Naive B cell (primary cell): ENCODE measurements at regions not wholly inside any gene's neighbourhood (a gene's known extent, or its start where the extent isn't known, plus 50 kb on each side); places are given as distances from the start of the nearest gene placed in this dataset.

Source experiments
- ATAC-seq, 2 donors: fragments of 150-1000 bp; cut with Tn5 transposase; 2 replicates each; pipeline ENCODE4 v1.10.0; 2021; ENCODE audit warnings: low read depth in 2 of 2, mild to moderate bottlenecking in 2 of 2, moderate library complexity in 2 of 2
- DNase-seq: peaks from one replicate; pipeline ENCODE4 v3.0.0; 2022
- H3K27ac Mint-ChIP-seq, 6 donors: one replicate each; pipeline ENCODE4 v1.8.0; 2020 to 2022; ENCODE audit warnings: mild to moderate bottlenecking in 6 of 6, mixed read lengths in 6 of 6, moderate library complexity in 5 of 6, inconsistent platforms in 2 of 6
- H3K27me3 Mint-ChIP-seq, 3 donors: one replicate each; pipeline ENCODE4 v1.8.0; 2021 to 2022; ENCODE audit warnings: mixed read lengths in 3 of 3, mild to moderate bottlenecking in 1 of 3
- H3K36me3 Mint-ChIP-seq, 2 donors: one replicate each; pipeline ENCODE4 v1.8.0; 2020 to 2022; ENCODE audit warnings: mixed read lengths in 2 of 2, inconsistent platforms in 1 of 2, mild to moderate bottlenecking in 1 of 2
- H3K4me1 Mint-ChIP-seq, 3 donors: one replicate each; pipeline ENCODE4 v1.8.0; 2020 to 2022; ENCODE audit warnings: mixed read lengths in 3 of 3, inconsistent platforms in 1 of 3, mild to moderate bottlenecking in 1 of 3, moderate library complexity in 1 of 3
- H3K4me3 Mint-ChIP-seq, 8 donors: one replicate each; pipeline ENCODE4 v1.8.0; 2020 to 2022; ENCODE audit warnings: mild to moderate bottlenecking in 8 of 8, mixed read lengths in 8 of 8, moderate library complexity in 8 of 8, inconsistent platforms in 2 of 8
- H3K9me3 Mint-ChIP-seq, 7 donors: one replicate each; pipeline ENCODE4 v1.8.0; 2020 to 2022; ENCODE audit warnings: mixed read lengths in 7 of 7, mild to moderate bottlenecking in 5 of 7, inconsistent platforms in 2 of 7, moderate library complexity in 1 of 7

GRCh38 chr9:73023025-73023541 is 70.2 kb upstream of the ALDH1A1 start:
- Mint-ChIP-seq H3K9me3 (peaks cover 0 to 10% (median 4%) of the 10 kb centered on the region in 7 donors), H3K4me1 (peaks cover 16 to 33% (median 18%) of the 10 kb centered on the region in 3 donors), H3K4me3 (peak overlapping the region in 1 of 8 donors; percentile 37), H3K27ac (peak overlapping the region in 3 of 6 donors; percentile 8 to 38 (median 22)), H3K36me3 (no peaks in the 10 kb centered on the region), H3K27me3 (no peaks in the 10 kb centered on the region)
- ATAC-seq (no peak), DNase-seq (peak; percentile 28)

- ATAC-seq (no peak), DNase-seq (no peak)
- H3K9me3 Mint-ChIP-seq = peaks cover 0 to 17% (median 6%) of the 10 kb centered on the region in 7 donors
- no peak overlapping the region for H3K4me3 Mint-ChIP-seq
- no peaks in the 10 kb centered on the region for H3K36me3 Mint-ChIP-seq
- peaks cover 15 to 33% (median 16%) of the 10 kb centered on the region in 3 donors for H3K4me1 Mint-ChIP-seq
- H3K27me3 Mint-ChIP-seq = no peaks in the 10 kb centered on the region
- H3K27ac Mint-ChIP-seq = no peak overlapping the region
Observed at GRCh38 chr9:73022353-73022752, 69.5 kb upstream of the ALDH1A1 start.

- peaks cover 13 to 25% (median 16%) of the 10 kb centered on the region in 3 donors for H3K4me1 Mint-ChIP-seq
- H3K36me3 Mint-ChIP-seq = no peaks in the 10 kb centered on the region
- no peaks in the 10 kb centered on the region for H3K27me3 Mint-ChIP-seq
- no peak overlapping the region for H3K27ac Mint-ChIP-seq
- H3K9me3 Mint-ChIP-seq = peaks cover 0 to 17% (median 6%) of the 10 kb centered on the region in 7 donors
- no peak for ATAC-seq
- no peak overlapping the region for H3K4me3 Mint-ChIP-seq
- no peak for DNase-seq
Observed at GRCh38 chr9:73020877-73021276, 68.0 kb upstream of the ALDH1A1 start.

- Mint-ChIP-seq H3K36me3 (no peaks in the 10 kb centered on the region), H3K27me3 (peaks cover 0 to 5% (median 0%) of the 10 kb centered on the region in 3 donors)
- no peak for ATAC-seq
Observed at GRCh38 chr9:73014011-73014410, 61.2 kb upstream of the ALDH1A1 start.

GRCh38 chr9:73011956-73012355 is 59.1 kb upstream of the ALDH1A1 start:
- Mint-ChIP-seq H3K27me3 (peaks cover 4 to 18% (median 14%) of the 10 kb centered on the region in 3 donors), H3K4me3 (no peak overlapping the region), H3K4me1 (no peaks in the 10 kb centered on the region), H3K36me3 (no peaks in the 10 kb centered on the region), H3K27ac (no peak overlapping the region), H3K9me3 (no peaks in the 10 kb centered on the region)
- DNase-seq (no peak), ATAC-seq (no peak)

More at GRCh38 chr9:73014011-73014410, 61.2 kb upstream of the ALDH1A1 start:
- DNase-seq = no peak
- Mint-ChIP-seq H3K4me3 (no peak overlapping the region), H3K9me3 (peaks cover 0 to 16% (median 5%) of the 10 kb centered on the region in 7 donors), H3K27ac (no peak overlapping the region), H3K4me1 (no peaks in the 10 kb centered on the region)

- Mint-ChIP-seq H3K27me3 (peaks cover 8 to 20% (median 16%) of the 10 kb centered on the region in 3 donors), H3K4me3 (no peak overlapping the region), H3K9me3 (no peaks in the 10 kb centered on the region), H3K27ac (no peak overlapping the region), H3K4me1 (no peaks in the 10 kb centered on the region), H3K36me3 (no peaks in the 10 kb centered on the region)
- ATAC-seq = no peak
- no peak for DNase-seq
Observed at GRCh38 chr9:73011181-73011750, 58.4 kb upstream of the ALDH1A1 start.

- Mint-ChIP-seq H3K27me3 (peaks cover 14 to 24% (median 20%) of the 10 kb centered on the region in 3 donors), H3K4me3 (no peak overlapping the region)
- ATAC-seq = no peak
Observed at GRCh38 chr9:73009649-73010288, 56.9 kb upstream of the ALDH1A1 start.

GRCh38 chr9:73007966-73008672 is 55.3 kb upstream of the ALDH1A1 start:
- no peaks in the 10 kb centered on the region for H3K9me3 Mint-ChIP-seq
- DNase-seq (no peak), ATAC-seq (no peak)
- no peak overlapping the region for H3K4me3 Mint-ChIP-seq
- H3K36me3 Mint-ChIP-seq = no peaks in the 10 kb centered on the region
- H3K27me3 Mint-ChIP-seq = peaks cover 14 to 26% (median 24%) of the 10 kb centered on the region in 3 donors
- no peak overlapping the region for H3K27ac Mint-ChIP-seq
- no peaks in the 10 kb centered on the region for H3K4me1 Mint-ChIP-seq

More at GRCh38 chr9:73009649-73010288, 56.9 kb upstream of the ALDH1A1 start:
- H3K36me3 Mint-ChIP-seq = no peaks in the 10 kb centered on the region
- no peaks in the 10 kb centered on the region for H3K4me1 Mint-ChIP-seq
- no peak for DNase-seq
- no peaks in the 10 kb centered on the region for H3K9me3 Mint-ChIP-seq
- peak overlapping the region in 1 of 6 donors; percentile 43 for H3K27ac Mint-ChIP-seq

- Mint-ChIP-seq H3K36me3 (no peaks in the 10 kb centered on the region), H3K4me3 (no peak overlapping the region), H3K9me3 (no peaks in the 10 kb centered on the region), H3K27me3 (peaks cover 14 to 26% (median 24%) of the 10 kb centered on the region in 3 donors), H3K4me1 (no peaks in the 10 kb centered on the region), H3K27ac (no peak overlapping the region)
- ATAC-seq = no peak
- no peak for DNase-seq
Observed at GRCh38 chr9:73006986-73007385, 54.1 kb upstream of the ALDH1A1 start.
